Activated naive CD4-positive, alpha-beta T cell treated with anti-CD3 and anti-CD28 coated beads for 36 hours (primary cell): ENCODE measurements at regions not wholly inside any gene's neighbourhood (a gene's known extent, or its start where the extent isn't known, plus 50 kb on each side); places are given as distances from the start of the nearest gene placed in this dataset.
"Not testable (repeated sequence)": the region's sequence is repeated elsewhere in the genome, so short reads cannot be mapped to it uniquely, and the experiment has no call there.

Experiments
- CTCF ChIA-PET: fragments of 350-600 bp; sonication (Branson Sonifier 250); formaldehyde crosslinking; loops from one replicate; lab custom pipeline; 2021; ENCODE audit warnings: antibody characterized with exemption; lab: Charles Lee
- DNase-seq: peaks from one replicate; pipeline ENCODE4 v3.0.0-alpha.2; 2020
- H3K27ac Mint-ChIP-seq: one replicate; pipeline ENCODE4 v1.8.0; 2021; ENCODE audit warnings: mild to moderate bottlenecking, mixed read lengths
- H3K27me3 Mint-ChIP-seq: one replicate; pipeline ENCODE4 v1.8.0; 2021; ENCODE audit warnings: low read depth, mixed read lengths
- H3K36me3 Mint-ChIP-seq: one replicate; pipeline ENCODE4 v1.8.0; 2021; ENCODE audit warnings: low read depth, mixed read lengths
- H3K4me1 Mint-ChIP-seq: one replicate; pipeline ENCODE4 v1.8.0; 2021; ENCODE audit warnings: low read depth, mixed read lengths
- H3K4me3 Mint-ChIP-seq: one replicate; pipeline ENCODE4 v1.8.0; 2021; ENCODE audit warnings: mild to moderate bottlenecking, moderate library complexity, mixed read lengths
- H3K9me3 Mint-ChIP-seq: one replicate; pipeline ENCODE4 v1.8.0; 2021; ENCODE audit warnings: mixed read lengths
- intact Hi-C: fragments of 100-400 bp; cut with micrococcal nuclease; formaldehyde crosslinking; loops from one replicate; pipeline ENCODE4 v1.15.1; 2023

DNA sequence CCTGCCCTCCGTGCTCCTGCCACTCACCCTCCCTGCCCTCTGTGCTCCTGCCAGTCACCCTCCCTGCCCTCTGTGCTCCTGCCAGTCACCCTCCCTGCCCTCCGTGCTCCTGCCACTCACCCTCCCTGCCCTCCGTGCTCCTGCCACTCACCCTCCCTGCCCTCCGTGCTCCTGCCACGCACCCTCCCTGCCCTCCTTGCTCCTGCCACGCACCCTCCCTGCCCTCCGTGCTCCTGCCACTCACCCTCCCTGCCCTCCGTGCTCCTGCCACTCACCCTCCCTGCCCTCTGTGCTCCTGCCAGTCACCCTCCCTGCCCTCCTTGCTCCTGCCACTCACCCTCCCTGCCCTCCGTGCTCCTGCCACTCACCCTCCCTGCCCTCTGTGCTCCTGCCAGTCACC lies 145.4 kb upstream of the ZNF469 start:
- H3K36me3 Mint-ChIP-seq, H3K27ac Mint-ChIP-seq, CTCF ChIA-PET, H3K4me3 Mint-ChIP-seq, H3K4me1 Mint-ChIP-seq, DNase-seq, H3K9me3 Mint-ChIP-seq, intact Hi-C loops: not testable (repeated sequence)
- H3K27me3 Mint-ChIP-seq: peaks cover 12% of the 10 kb centered on the region

DNA sequence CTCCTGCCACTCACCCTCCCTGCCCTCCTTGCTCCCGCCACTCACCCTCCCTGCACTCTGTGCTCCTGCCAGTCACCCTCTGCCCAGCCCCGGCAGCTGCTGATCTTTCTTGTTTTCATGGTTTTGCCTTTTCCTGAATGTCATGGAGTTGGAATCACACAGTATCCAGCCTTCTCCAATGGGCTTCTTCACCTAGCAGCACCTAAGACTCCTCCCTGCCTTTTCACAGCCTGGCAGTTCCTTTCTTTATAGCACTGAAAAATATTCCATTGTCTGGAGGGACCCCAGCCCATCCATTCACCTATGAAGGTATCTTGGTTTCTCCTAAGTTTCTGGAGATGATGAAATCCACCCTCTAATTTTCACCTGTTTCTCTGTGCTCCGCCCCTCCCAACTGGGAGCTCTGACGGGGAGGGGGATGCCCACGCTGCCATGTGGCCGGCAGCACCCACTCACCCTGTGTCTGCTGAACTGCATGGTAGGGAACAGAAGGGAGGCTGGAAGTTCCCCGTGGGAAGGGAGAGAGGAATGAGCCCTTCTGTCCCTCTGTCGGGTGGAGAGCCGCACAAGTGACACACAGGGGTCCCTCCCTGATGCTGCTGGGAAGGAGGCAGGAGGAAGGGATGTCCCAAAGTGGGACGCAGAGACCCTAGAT lies 144.9 kb upstream of the ZNF469 start:
- H3K4me1 Mint-ChIP-seq, H3K4me3 Mint-ChIP-seq, H3K9me3 Mint-ChIP-seq, DNase-seq, H3K27ac Mint-ChIP-seq, intact Hi-C loops, CTCF ChIA-PET, H3K36me3 Mint-ChIP-seq: not testable (repeated sequence)
- peaks cover 14% of the 10 kb centered on the region for H3K27me3 Mint-ChIP-seq

DNA sequence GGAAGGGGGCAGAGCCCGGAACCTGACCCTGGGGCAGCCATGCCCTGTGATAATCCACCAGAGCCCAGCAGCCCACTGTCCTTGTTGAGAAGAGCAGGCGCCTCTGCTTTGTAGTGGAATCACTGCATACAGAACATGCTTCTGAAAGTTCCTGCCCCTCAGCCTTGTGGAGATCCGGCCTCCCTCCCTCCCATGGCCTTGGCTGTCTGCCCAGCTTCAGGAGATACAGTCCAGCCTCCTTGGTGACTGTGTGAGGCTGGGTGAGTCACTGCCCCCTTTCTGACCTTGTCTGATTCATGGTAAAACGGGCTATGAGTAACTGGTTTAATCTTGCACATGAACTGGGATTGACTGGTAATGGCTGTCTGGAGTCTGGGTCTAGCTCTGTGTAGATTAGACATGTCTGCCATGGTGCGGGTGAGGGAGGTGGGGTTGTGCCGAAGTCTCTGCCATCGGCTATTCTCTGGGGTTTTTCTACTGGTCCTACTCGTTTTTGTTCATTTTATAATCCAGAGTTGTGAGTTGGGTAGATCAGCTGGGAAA lies 144.0 kb upstream of the ZNF469 start:
- CTCF ChIA-PET: not testable (repeated sequence)

DNA sequence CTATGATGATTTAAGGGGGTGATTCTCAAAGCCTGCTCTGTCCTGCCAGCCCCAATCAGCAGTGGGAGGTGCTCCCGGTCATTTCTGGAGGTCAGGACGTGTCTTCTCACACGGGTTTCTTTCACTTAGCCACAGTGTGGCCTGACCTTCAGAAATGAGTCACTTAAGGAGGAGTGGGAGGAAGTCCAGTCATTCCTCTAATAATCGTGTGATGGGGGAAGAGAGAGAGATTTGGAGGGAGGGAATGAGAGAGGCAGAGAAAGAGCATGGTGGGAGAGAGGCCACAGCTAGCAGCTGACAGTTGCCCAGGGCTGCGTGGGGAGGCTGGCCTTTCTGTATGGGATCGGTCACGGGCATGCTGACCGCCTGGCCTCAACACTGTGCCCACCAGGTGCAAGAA lies 142.6 kb upstream of the ZNF469 start:
- H3K27me3 Mint-ChIP-seq: peaks cover 14% of the 10 kb centered on the region
- DNase-seq, H3K36me3 Mint-ChIP-seq, H3K4me1 Mint-ChIP-seq, intact Hi-C loops, CTCF ChIA-PET, H3K27ac Mint-ChIP-seq, H3K9me3 Mint-ChIP-seq, H3K4me3 Mint-ChIP-seq: not testable (repeated sequence)

More for the DNA sequence above, 144.0 kb upstream of the ZNF469 start:
- H3K9me3 Mint-ChIP-seq, H3K27ac Mint-ChIP-seq, H3K4me3 Mint-ChIP-seq, H3K36me3 Mint-ChIP-seq, H3K4me1 Mint-ChIP-seq, intact Hi-C loops: not testable (repeated sequence)
- peaks cover 14% of the 10 kb centered on the region for H3K27me3 Mint-ChIP-seq
- DNase-seq: peak; percentile 68

DNA sequence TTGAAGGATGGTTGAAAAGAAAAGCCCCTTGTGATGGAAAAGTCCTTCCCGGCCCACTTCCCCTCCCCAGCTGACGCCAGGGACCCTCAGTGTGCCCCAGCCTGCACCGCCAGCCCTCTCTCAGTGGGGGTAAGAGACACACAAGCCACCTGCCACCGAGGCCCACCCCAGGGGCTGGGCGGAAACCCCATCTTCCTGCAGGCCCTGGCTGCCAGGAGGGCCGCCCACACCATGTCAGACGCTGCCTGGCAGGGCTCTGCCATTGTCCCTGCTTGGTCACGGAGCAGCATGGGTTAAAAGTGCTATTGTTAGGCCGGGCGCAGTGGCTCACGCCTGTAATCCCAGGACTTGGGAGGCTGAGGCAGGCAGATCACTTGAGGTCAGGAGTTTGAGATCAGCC lies 142.0 kb upstream of the ZNF469 start:
- peaks cover 12% of the 10 kb centered on the region for H3K27me3 Mint-ChIP-seq
- H3K9me3 Mint-ChIP-seq, DNase-seq, intact Hi-C loops, H3K4me3 Mint-ChIP-seq, CTCF ChIA-PET, H3K27ac Mint-ChIP-seq, H3K36me3 Mint-ChIP-seq, H3K4me1 Mint-ChIP-seq: not testable (repeated sequence)

DNA sequence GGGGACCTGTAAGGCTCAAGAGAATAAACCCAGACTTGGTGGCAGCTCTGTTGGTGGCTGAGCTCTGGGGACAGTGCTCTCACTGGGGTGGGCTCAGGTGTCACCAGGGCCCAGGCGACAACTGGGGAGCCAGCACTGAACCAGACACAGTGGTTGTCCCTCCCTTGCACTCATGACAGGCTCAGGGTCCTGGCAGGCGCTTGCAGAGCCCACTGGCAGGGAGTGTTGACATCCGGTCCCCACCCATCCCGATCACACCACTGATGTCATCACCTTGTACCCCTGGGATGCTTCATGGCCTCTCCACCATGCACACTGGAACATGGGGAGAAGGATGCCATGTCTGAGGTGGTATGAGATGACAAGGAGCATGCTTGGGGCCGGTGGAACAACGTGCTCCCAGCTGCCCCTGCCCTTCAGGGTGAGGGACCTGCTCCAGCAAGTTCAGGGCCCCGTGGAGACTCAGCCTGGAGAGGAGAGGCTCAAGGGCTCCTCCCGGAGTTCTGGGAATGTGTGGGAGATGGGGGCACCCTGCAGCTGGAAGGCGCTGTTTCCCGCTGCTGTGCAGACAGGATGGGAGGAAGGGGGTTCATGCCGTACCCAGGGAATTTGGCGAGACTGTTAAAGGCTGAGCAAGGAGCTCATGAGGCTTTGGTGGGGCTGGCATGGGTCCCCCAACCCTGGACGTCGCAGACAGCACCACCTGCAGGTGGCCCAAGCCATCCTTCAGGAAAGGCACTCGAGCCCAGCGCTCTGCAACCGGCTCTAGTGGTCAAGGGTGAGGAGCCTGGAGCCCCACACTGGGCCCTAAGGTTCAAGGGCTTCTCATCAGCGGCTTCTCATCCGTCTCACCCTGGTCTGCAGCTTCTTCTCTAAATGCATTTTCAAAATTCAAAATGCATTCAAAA lies 141.1 kb upstream of the ZNF469 start:
- H3K27me3 Mint-ChIP-seq: peaks cover 10% of the 10 kb centered on the region
- H3K9me3 Mint-ChIP-seq, H3K4me3 Mint-ChIP-seq, H3K36me3 Mint-ChIP-seq, CTCF ChIA-PET, intact Hi-C loops, H3K27ac Mint-ChIP-seq, H3K4me1 Mint-ChIP-seq, DNase-seq: not testable (repeated sequence)

DNA sequence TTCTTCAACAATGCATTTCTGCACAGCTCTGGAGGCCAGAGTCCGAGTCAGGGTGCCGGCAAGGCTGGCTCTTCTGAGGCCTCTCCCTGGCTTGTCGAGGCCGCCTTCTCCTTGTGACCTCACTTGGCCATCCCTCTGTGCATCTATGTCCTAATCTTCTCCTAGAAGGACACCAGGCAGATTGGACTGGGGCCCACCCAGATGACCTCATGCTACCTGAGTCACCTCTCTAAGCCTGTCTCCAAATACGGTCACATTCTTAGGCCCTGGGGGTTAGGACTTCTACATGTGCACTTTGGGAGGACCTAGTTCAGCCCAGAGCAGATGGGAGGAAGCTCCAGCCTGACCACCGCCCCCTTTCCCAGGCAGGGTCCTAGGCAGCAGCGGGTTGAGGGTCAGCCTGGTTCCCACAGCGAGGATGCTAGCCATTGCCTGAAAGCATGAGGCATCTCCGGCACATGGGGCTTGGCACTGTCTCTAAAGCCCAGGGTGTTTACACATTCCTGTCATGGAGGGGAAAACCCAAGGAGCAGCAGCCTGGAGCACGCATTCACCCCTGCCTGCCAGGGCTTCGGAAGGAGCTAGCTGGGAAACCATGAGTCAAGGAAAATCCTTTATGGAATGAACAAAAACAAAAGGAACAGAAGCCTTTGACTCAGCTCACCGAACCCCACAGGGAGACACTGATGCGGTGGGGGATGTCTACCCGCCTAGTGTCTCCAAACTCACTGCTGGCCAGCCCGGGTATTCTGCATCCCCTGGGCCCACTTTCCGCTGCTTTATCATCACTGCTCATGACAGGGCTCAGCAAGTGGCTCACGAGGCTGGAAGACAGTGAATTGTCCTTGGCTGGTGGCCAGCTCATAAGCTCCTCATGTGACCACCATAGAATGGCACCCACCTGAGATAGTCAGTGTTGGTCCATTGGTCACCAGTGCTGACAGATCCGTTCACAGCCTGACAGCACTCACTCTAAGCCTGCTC lies 140.2 kb upstream of the ZNF469 start:
- intact Hi-C loops, H3K27ac Mint-ChIP-seq, CTCF ChIA-PET, H3K36me3 Mint-ChIP-seq, H3K4me1 Mint-ChIP-seq, H3K4me3 Mint-ChIP-seq, H3K9me3 Mint-ChIP-seq, DNase-seq: not testable (repeated sequence)
- H3K27me3 Mint-ChIP-seq: peaks cover 10% of the 10 kb centered on the region

DNA sequence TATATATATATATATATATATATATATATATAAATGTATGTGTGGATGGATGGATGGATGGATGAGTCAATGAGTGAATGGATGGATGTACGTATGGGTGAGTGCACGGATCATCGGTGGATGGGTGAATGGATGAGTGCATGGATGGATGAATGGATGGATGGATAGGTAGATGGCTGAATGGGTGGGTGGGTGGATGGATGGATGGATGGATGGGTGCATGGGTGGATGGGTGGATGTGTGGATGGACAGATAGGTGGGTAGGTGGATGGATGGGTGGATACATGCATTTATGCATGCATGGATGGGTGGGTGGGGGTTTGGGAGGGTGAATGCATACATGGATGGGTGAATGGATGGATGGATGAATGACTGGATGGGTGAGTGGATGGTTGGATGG lies 138.8 kb upstream of the ZNF469 start:
- intact Hi-C loops, H3K27ac Mint-ChIP-seq, H3K9me3 Mint-ChIP-seq, H3K27me3 Mint-ChIP-seq, H3K36me3 Mint-ChIP-seq, H3K4me1 Mint-ChIP-seq, CTCF ChIA-PET, H3K4me3 Mint-ChIP-seq, DNase-seq: not testable (repeated sequence)

DNA sequence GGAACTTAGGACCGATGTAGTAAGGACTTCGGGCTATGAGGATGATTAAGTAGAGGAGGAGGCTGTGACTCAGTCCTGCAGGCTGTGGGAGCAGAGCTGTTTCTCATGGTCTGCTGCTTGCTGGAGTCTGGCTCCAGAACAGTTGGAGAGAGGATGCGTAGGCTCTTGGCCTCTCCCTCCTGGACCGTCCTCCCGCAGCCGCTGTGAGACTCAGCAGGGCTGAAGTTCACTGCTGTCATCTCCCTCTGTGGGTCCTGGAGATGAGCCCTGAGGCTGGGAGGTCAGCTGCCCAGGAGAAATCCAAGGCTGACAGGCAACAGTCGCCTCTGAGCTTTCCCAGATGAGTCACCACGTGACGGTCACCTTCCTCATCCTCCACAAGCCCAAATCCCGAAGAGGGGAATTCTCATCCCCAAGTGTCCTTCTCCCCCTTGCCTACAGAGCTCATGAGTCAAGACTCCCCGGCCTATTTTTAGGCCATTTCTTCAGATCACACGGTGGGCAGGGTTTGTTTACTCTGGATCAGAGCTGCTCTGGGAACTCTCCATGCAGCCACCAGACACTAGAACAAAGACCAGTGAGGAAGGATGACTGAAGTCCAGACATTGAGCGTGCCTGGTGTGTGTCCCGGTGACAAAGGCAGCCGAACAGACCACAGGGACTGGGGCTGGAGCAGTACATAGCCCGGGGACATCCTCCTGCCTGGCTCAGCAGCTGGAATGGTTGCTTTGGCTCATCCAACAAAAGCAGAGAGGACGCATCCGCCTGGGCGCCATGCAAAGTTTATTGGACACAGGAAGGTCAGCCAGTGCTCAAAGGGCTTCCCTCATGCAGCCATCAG lies 137.3 kb upstream of the ZNF469 start:
- CTCF ChIA-PET, H3K27ac Mint-ChIP-seq, intact Hi-C loops: not testable (repeated sequence)

DNA sequence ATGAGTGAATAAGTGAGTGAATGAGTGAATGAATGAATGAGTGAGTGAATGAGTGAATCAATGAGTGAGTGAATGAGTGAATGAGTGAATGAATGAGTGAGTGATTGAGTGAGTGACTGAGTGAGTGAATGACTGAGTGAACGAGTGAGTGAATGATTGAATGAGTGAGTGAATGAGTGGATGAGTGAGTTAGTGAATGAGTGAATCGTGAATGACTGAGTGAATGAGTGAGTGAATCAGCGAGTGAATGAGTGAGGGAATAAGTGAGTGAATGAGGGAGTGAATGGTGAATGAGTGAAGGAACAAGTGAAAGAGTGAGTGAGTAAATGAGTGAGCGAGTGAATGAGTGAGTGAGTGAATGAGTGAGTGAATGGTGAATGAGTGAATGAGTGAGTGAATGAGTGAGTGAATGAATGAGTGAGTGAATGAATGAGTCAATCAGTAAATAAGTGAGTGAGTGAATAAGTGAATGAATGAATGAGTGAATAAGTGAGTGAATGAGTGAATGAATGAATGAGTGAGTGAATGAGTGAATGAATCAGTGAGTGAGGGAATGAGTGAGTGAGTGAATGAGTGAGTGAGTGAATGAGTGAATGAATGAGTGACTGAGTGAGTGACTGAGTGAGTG lies 135.7 kb upstream of the ZNF469 start:
- H3K36me3 Mint-ChIP-seq, H3K27ac Mint-ChIP-seq, intact Hi-C loops, DNase-seq, CTCF ChIA-PET, H3K27me3 Mint-ChIP-seq, H3K4me3 Mint-ChIP-seq, H3K4me1 Mint-ChIP-seq, H3K9me3 Mint-ChIP-seq: not testable (repeated sequence)

More for the DNA sequence above, 137.3 kb upstream of the ZNF469 start:
- not testable (repeated sequence) for H3K9me3 Mint-ChIP-seq, H3K27me3 Mint-ChIP-seq, H3K4me1 Mint-ChIP-seq, DNase-seq, H3K36me3 Mint-ChIP-seq, H3K4me3 Mint-ChIP-seq

DNA sequence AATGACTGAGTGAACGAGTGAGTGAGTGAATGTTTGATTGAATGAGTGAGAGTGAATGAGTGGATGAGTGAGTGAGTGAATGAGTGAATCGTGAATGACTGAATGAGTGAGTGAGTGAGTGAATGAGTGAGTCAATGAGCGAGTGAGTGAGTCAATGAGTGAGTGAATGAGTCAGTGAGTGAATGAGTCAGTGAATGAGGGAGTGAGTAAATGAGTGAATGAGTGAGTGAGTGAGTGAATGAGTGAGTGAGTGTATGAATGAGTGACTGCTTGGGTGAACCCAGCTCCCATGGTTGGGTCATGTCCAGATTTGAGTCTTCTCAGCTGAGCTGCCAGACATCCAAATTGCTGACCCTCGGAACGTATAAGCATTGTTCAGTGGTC lies 135.2 kb upstream of the ZNF469 start:
- H3K36me3 Mint-ChIP-seq, H3K27me3 Mint-ChIP-seq, H3K9me3 Mint-ChIP-seq, CTCF ChIA-PET, intact Hi-C loops, H3K4me1 Mint-ChIP-seq, DNase-seq, H3K27ac Mint-ChIP-seq, H3K4me3 Mint-ChIP-seq: not testable (repeated sequence)
